ENCODE measurements at regions not wholly inside any gene's neighbourhood (a gene's known extent, or its start where the extent isn't known, plus 50 kb on each side); places are given as distances from the start of the nearest gene placed in this dataset.

DNA sequence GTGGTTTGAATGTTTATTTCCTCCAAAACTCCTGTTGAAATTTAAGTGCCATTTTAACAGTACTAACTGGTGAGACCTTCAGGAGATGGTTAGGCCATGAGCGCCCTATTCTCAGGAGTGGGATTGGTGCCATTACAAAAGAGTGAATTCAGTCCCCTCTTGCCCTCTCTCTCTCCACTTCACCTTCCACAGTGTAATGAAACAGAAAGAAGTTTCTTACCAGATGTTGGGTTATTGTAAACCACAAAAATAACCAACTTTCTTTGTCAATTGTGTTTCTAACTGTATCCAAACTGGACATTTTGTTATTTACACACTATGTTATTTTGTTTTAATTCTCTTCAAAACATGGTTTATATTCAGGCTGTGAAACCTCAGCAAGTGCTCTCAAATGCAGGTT, 1734.3 kb downstream of the PCDH7 start:
- H3K4me1 Mint-ChIP-seq (ENCODE audit: low read depth) = no peaks in the 10 kb centered on the region
- intact Hi-C loops (cut with micrococcal nuclease) = no loop called here
- H3K27me3 Mint-ChIP-seq = no peaks in the 10 kb centered on the region
- H3K9me3 Mint-ChIP-seq = no peaks in the 10 kb centered on the region
- H3K36me3 Mint-ChIP-seq (ENCODE audit: low read depth) = no peaks in the 10 kb centered on the region
- no peak overlapping the region for H3K4me3 Mint-ChIP-seq
- no peak overlapping the region for H3K27ac Mint-ChIP-seq

DNA sequence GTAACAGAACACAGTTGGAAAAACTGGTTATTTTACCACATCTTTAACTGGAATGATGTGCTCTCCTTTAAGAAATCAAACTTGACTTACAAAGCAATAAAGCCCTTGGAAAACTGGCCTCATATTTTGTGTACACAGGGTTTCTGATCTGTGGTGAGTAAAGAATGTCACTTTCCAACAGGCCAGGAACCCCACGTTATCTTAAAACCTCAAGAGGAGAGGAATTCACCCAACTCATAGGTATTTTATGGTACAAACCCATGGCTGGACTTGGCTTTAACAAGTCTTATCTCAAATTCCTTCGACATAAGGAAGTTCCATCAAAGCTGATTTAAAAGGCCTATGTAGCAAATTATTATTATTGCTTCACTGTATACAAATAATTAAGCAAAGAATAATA, 1735.1 kb downstream of the PCDH7 start:
- intact Hi-C loops (cut with micrococcal nuclease) = no loop called here
- H3K4me1 Mint-ChIP-seq (ENCODE audit: low read depth) = no peaks in the 10 kb centered on the region

DNA sequence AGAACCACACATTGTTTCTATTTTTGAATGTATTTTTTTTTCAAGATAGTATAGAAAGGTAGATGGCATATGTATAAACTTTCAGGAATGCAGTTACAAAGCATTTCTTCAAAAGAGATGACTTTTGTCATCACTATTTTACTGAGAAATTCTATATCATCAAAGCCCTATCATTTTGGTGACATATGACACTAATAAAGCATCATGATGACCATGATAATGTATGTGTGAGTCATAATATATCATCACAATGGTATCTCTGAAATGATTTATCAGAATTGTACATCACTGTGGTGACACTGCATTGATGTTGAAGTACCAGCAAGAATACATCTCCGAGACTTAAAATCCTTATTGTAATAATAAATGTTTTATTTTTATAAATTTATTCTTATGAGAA, 1740.8 kb downstream of the PCDH7 start:
- intact Hi-C loops (cut with micrococcal nuclease) = no loop called here
- no peak overlapping the region for H3K27ac Mint-ChIP-seq
- no peaks in the 10 kb centered on the region for H3K9me3 Mint-ChIP-seq
- no peaks in the 10 kb centered on the region for H3K36me3 Mint-ChIP-seq (ENCODE audit: low read depth)
- no peak overlapping the region for H3K4me3 Mint-ChIP-seq
- no peaks in the 10 kb centered on the region for H3K27me3 Mint-ChIP-seq
- no peaks in the 10 kb centered on the region for H3K4me1 Mint-ChIP-seq (ENCODE audit: low read depth)

More for the DNA sequence above, 1735.1 kb downstream of the PCDH7 start:
- no peaks in the 10 kb centered on the region for H3K36me3 Mint-ChIP-seq (ENCODE audit: low read depth)
- no peaks in the 10 kb centered on the region for H3K9me3 Mint-ChIP-seq
- H3K4me3 Mint-ChIP-seq = no peak overlapping the region
- H3K27ac Mint-ChIP-seq = no peak overlapping the region
- no peaks in the 10 kb centered on the region for H3K27me3 Mint-ChIP-seq

DNA sequence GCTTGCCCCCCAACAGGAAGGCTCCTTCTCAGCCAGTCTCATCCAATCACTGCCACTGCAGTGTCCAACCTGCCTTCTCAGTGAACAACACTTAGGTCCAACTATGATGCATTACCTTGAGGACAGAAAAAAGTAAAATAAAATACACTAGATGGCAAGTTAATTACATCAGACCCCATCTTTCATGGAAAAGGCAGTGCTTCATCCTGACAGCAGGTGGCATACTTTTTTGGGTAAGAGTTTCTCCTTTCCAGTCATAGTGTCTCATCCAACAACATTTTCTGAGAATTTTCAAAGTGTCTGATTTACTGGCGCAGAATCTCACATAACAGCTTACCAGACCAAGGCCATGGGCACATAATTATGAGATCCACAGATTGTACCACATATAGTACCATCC, 1742.8 kb downstream of the PCDH7 start:
- Mint-ChIP-seq H3K36me3 (ENCODE audit: low read depth) (no peaks in the 10 kb centered on the region), H3K27me3 (no peaks in the 10 kb centered on the region), H3K4me3 (no peak overlapping the region), H3K4me1 (ENCODE audit: low read depth) (no peaks in the 10 kb centered on the region), H3K27ac (no peak overlapping the region), H3K9me3 (no peaks in the 10 kb centered on the region)
- intact Hi-C loops (cut with micrococcal nuclease) = loop anchor here (2.0 kb wide), 1 partner anchor 312 kb away; no protein-coding TSS in a partner anchor

DNA sequence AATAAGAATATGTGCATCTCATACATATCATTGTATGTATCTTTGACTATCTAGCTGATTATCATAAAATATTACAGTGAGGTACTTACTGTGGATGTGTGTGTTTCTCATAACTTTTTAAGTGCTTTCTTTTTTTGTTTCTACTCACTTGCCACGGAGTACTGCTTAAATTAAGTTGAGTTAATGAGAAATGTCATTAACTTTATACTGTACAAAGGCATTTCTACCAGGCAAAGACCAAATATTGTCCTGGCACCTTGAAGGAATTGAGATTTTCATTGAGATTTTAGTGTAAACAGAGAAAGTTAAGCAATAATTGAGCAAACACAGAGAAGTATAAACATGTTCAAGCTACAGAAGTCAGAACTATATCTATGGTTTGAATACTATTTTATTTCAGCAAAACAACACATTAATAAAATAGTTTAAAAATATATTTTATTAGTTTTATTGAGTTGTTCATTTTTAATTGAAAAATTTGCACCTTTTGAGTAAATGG, 1750.0 kb downstream of the PCDH7 start:
- no peaks in the 10 kb centered on the region for H3K36me3 Mint-ChIP-seq (ENCODE audit: low read depth)
- no peaks in the 10 kb centered on the region for H3K27me3 Mint-ChIP-seq
- no peak overlapping the region for H3K27ac Mint-ChIP-seq
- no peaks in the 10 kb centered on the region for H3K4me1 Mint-ChIP-seq (ENCODE audit: low read depth)
- H3K4me3 Mint-ChIP-seq = no peak overlapping the region
- intact Hi-C loops (cut with micrococcal nuclease) = no loop called here
- H3K9me3 Mint-ChIP-seq = no peaks in the 10 kb centered on the region

DNA sequence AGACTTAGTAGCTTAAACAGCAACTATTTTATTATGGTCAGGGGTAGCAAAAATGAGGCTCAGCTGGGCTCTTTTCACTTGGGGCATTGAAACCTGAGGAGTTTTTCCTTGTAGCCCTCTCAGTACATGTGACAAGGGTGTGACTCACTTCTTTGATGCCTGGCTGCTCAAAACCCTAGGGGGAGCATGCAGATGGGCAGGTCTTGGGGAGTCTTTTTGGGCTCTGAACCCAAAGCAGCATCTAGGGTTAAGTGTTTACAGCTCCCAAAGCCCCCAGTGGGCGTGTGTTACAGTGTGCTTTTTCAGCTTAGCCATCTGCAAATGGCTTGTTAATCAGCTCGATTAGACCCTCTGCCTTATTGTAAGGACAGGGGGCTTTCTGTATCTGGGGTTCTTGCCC, 1752.7 kb downstream of the PCDH7 start:
- intact Hi-C loops (cut with micrococcal nuclease) = no loop called here
- no peak overlapping the region for H3K27ac Mint-ChIP-seq
- H3K4me3 Mint-ChIP-seq = no peak overlapping the region
- H3K27me3 Mint-ChIP-seq = no peaks in the 10 kb centered on the region
- H3K36me3 Mint-ChIP-seq (ENCODE audit: low read depth) = no peaks in the 10 kb centered on the region
- no peaks in the 10 kb centered on the region for H3K9me3 Mint-ChIP-seq
- no peaks in the 10 kb centered on the region for H3K4me1 Mint-ChIP-seq (ENCODE audit: low read depth)

DNA sequence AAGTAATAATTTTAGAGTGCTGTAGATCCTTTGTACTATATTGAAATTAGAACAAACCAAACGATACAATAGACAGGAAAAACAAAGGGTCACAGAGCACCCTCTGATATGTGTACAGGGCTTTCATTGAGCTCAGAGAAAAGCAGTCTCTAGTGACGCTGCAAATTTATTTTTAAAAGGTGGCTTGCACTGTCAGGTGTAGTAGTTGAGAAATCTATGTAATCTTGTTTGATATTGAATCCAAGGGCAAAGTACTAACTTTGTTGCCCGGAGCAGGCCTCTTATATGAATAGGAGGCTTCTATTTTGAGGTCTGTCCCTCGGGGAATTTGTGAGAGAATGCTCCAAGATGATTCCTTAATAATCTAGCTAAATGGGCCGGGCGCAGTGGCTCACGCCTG, 1755.5 kb downstream of the PCDH7 start:
- Mint-ChIP-seq H3K4me1 (ENCODE audit: low read depth) (no peaks in the 10 kb centered on the region), H3K9me3 (no peaks in the 10 kb centered on the region), H3K27me3 (no peaks in the 10 kb centered on the region), H3K36me3 (ENCODE audit: low read depth) (no peaks in the 10 kb centered on the region), H3K27ac (no peak overlapping the region), H3K4me3 (no peak overlapping the region)
- intact Hi-C loops (cut with micrococcal nuclease) = no loop called here

DNA sequence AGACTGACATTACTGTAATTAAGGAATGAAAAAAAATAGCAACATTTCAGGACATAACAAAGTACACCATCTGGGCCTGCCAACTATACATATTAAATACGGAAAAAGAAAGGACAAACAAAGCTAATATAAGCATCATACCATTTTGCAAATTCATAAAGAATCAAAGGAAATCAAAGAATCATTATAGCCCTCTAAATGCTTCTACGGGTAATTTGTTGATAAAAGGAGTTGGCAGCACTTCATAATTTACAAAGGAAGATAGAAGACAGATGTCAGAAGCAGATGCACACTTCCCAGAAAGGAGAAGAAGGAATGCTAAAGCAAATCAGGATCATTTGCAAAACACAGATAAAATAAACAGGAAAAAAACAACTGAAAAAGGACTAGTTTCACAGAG, 1757.3 kb downstream of the PCDH7 start:
- no peaks in the 10 kb centered on the region for H3K27me3 Mint-ChIP-seq
- H3K27ac Mint-ChIP-seq = no peak overlapping the region
- H3K9me3 Mint-ChIP-seq = no peaks in the 10 kb centered on the region
- H3K4me1 Mint-ChIP-seq (ENCODE audit: low read depth) = no peaks in the 10 kb centered on the region
- intact Hi-C loops (cut with micrococcal nuclease) = no loop called here
- H3K36me3 Mint-ChIP-seq (ENCODE audit: low read depth) = no peaks in the 10 kb centered on the region
- no peak overlapping the region for H3K4me3 Mint-ChIP-seq

DNA sequence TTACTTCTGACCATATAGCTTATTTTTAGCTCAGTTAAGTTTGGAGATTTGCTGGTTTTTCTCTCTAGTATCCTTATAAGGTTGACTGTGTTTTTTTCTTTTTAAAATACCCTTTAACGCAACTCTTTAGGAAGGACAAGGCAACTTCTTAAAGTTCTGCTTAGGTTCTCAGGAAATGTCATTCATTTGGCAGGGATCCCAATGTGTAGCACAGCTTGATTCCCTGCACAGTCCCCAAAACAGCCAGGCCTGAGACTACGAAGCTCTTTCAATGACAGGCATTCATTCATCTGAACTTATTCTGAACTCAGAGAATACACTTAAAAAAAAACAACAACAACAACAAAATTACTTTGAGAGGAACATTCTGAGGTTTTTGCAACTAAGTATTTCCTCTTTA, 1765.8 kb downstream of the PCDH7 start:
- no peak overlapping the region for H3K4me3 Mint-ChIP-seq
- no peaks in the 10 kb centered on the region for H3K27me3 Mint-ChIP-seq
- intact Hi-C loops (cut with micrococcal nuclease) = no loop called here
- H3K4me1 Mint-ChIP-seq (ENCODE audit: low read depth) = no peaks in the 10 kb centered on the region
- no peaks in the 10 kb centered on the region for H3K9me3 Mint-ChIP-seq
- H3K36me3 Mint-ChIP-seq (ENCODE audit: low read depth) = no peaks in the 10 kb centered on the region
- no peak overlapping the region for H3K27ac Mint-ChIP-seq

DNA sequence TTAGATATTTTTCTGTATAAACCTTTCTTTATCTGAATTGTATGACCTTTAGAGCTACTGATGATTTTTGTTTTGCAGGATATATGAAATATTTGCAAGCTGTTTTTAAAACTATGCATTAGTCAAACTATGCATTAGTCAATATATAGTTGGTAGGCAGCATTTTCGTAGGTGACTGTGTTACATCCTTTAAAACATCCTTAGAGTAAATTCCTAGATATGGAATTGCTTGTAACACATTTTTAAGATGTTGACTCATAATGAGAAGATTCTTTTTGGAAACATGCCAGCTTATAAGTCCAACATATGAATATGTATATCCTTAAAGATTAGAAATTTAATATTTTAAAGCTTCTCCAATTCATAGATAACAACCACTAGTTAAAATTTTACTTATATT, 1768.5 kb downstream of the PCDH7 start:
- H3K4me1 Mint-ChIP-seq (ENCODE audit: low read depth) = no peaks in the 10 kb centered on the region
- intact Hi-C loops (cut with micrococcal nuclease) = no loop called here
- H3K27ac Mint-ChIP-seq = no peak overlapping the region
- no peaks in the 10 kb centered on the region for H3K36me3 Mint-ChIP-seq (ENCODE audit: low read depth)
- H3K4me3 Mint-ChIP-seq = no peak overlapping the region
- no peaks in the 10 kb centered on the region for H3K9me3 Mint-ChIP-seq
- no peaks in the 10 kb centered on the region for H3K27me3 Mint-ChIP-seq

DNA sequence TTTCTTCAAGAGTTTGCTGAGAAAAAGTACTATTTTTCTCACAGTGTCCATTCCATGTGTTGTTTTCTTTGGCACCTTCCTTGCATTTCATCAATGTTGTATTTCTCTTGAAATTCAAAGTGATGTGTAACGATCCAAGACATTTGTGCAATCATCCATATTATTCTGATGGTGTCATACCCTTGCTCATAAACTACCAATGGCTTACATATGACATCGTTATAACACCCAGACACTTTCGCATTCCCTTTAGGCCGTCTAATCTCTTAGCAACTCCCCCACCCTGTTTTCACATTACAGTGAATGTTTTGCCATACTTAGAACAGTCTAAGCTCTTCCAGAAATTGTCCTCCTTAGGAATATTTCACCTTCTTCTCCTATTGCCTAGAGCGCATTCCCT, 1779.0 kb downstream of the PCDH7 start:
- H3K27ac Mint-ChIP-seq = no peak overlapping the region
- H3K9me3 Mint-ChIP-seq = no peaks in the 10 kb centered on the region
- H3K27me3 Mint-ChIP-seq = no peaks in the 10 kb centered on the region
- intact Hi-C loops (cut with micrococcal nuclease) = no loop called here
- H3K36me3 Mint-ChIP-seq (ENCODE audit: low read depth) = no peaks in the 10 kb centered on the region
- no peaks in the 10 kb centered on the region for H3K4me1 Mint-ChIP-seq (ENCODE audit: low read depth)
- H3K4me3 Mint-ChIP-seq = no peak overlapping the region

DNA sequence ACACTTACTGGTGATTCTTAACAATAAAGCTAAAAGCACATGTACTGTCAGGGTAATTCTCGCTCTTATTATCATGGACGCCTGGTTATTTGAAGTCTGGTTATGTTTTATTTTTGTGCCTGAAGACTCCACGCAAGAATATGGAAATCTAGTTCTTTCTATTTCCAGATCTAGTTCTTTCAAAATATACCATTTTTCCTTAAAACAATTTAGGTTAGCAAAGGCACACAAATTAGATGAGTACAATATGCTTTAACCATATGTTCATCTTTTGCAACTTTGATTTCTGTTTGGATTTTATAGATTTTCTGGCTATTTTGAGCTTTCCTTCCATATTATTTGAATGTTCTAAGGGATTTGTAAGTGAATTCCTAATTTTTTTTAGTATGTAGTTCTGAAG, 1783.1 kb downstream of the PCDH7 start:
- no peaks in the 10 kb centered on the region for H3K4me1 Mint-ChIP-seq (ENCODE audit: low read depth)
- no peak overlapping the region for H3K4me3 Mint-ChIP-seq
- no peaks in the 10 kb centered on the region for H3K27me3 Mint-ChIP-seq
- H3K9me3 Mint-ChIP-seq = peaks cover 9% of the 10 kb centered on the region
- H3K36me3 Mint-ChIP-seq (ENCODE audit: low read depth) = no peaks in the 10 kb centered on the region
- intact Hi-C loops (cut with micrococcal nuclease) = no loop called here
- H3K27ac Mint-ChIP-seq = no peak overlapping the region

DNA sequence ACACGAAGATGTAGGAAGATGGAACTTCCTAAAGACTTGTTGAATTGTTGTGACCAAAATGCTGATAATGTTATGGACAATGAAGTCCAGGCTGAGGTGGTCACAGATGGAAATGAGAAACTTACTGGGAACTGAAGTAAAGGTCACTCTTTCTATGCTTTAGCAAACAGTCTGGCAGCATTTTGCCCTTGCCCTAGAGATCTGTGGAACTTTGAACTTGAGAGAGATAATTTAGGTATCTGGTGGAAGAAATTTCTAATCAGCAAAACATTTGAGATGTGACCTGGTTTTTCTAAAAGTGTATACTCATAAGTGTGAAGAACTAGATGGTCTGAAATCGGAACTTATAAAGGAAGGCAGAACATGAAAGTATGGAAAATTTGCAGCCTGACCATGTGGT, 1785.9 kb downstream of the PCDH7 start:
- no peaks in the 10 kb centered on the region for H3K36me3 Mint-ChIP-seq (ENCODE audit: low read depth)

DNA sequence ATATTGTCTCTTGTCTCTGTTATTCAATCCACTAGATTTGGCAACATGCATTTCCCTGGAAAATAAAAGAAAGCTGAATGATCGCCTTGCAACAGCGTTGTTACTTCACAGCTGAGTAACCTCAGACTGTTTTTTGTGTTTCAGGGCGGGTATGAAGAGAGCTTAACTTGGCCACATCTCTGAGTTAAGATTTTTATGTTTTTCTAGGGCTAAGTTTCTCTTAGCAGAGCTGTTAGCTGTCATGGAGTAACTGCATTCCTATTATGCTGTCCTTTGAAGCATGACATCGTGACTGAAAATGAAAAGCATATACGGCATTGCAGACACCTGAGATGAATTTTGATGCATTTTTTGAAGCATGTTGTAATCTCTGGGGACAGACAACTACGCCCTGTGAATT, 1798.9 kb downstream of the PCDH7 start:
- Mint-ChIP-seq H3K36me3 (ENCODE audit: low read depth) (no peaks in the 10 kb centered on the region), H3K4me1 (ENCODE audit: low read depth) (no peaks in the 10 kb centered on the region), H3K4me3 (no peak overlapping the region), H3K9me3 (no peaks in the 10 kb centered on the region), H3K27me3 (no peaks in the 10 kb centered on the region), H3K27ac (no peak overlapping the region)
- intact Hi-C loops (cut with micrococcal nuclease) = no loop called here

More for the DNA sequence above, 1785.9 kb downstream of the PCDH7 start:
- no peaks in the 10 kb centered on the region for H3K4me1 Mint-ChIP-seq (ENCODE audit: low read depth)
- H3K9me3 Mint-ChIP-seq = peaks cover 9% of the 10 kb centered on the region
- H3K27me3 Mint-ChIP-seq = no peaks in the 10 kb centered on the region
- intact Hi-C loops (cut with micrococcal nuclease) = no loop called here
- H3K27ac Mint-ChIP-seq = no peak overlapping the region
- no peak overlapping the region for H3K4me3 Mint-ChIP-seq

DNA sequence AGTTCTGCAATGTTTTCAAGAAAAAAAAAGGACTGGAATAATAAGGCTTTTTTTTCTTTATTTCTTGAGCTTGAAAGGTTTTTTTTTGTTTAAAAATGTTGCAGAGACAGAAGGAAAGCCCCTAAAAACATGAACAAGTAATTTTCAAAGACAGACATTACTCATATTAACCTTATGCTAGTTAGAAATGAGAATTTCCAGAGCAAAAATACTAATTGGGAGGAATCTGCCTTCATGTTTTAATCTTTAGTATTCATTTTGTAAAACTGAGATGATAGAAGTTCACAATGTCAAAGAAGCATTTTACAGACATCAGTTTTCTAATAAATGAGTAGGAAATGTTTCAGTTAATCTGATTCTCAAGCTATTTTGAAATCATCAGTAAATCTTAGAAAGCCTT, 1805.3 kb downstream of the PCDH7 start:
- Mint-ChIP-seq H3K9me3 (no peaks in the 10 kb centered on the region), H3K27me3 (no peaks in the 10 kb centered on the region), H3K4me1 (ENCODE audit: low read depth) (no peaks in the 10 kb centered on the region), H3K27ac (no peak overlapping the region), H3K4me3 (no peak overlapping the region), H3K36me3 (ENCODE audit: low read depth) (no peaks in the 10 kb centered on the region)
- intact Hi-C loops (cut with micrococcal nuclease) = no loop called here
